HEK293T (cell line): ENCODE measurements at regions not wholly inside any gene's neighbourhood (a gene's known extent, or its start where the extent isn't known, plus 50 kb on each side); places are given as distances from the start of the nearest gene placed in this dataset.
"Not testable (repeated sequence)": the region's sequence is repeated elsewhere in the genome, so short reads cannot be mapped to it uniquely, and the experiment has no call there.

ENCODE experiments used
- CTCF ChIA-PET: fragments of 350-600 bp; formaldehyde crosslinking; extraction: SDS; loops from one replicate; lab custom pipeline; 2021; ENCODE audit warnings: antibody characterized with exemption, inconsistent platforms; lab: Yijun Ruan, JAX
- POLR2A ChIA-PET: fragments of 350-600 bp; formaldehyde crosslinking; extraction: SDS; loops from one replicate; lab custom pipeline; 2020; ENCODE audit warnings: antibody characterized with exemption, inconsistent platforms; lab: Yijun Ruan, JAX
- DNase-seq: peaks from one replicate; pipeline ENCODE4 v3.0.0; 2012; ENCODE audit warnings: mixed read lengths; ENCODE audit errors: extremely low spot score
- ARNT ChIP-seq: fragments of 450-650 bp; IDR thresholded peaks from 2 replicates; pipeline ENCODE4 v1.6.1; 2017; ENCODE audit warnings: mild to moderate bottlenecking
- BHLHE40 ChIP-seq: fragments of 450-650 bp; IDR thresholded peaks from 2 replicates; pipeline ENCODE4 v1.6.1; 2016; ENCODE audit warnings: mild to moderate bottlenecking, moderate library complexity, borderline replicate concordance
- CTBP1 ChIP-seq: fragments of 450-650 bp; IDR thresholded peaks from 2 replicates; pipeline ENCODE4 v1.6.1; 2016; ENCODE audit warnings: borderline replicate concordance
- ELF4 ChIP-seq: fragments of 450-650 bp; IDR thresholded peaks from 2 replicates; pipeline ENCODE4 v1.6.1; 2017; ENCODE audit warnings: antibody characterized with exemption
- FOXA1 ChIP-seq: fragments of 450-650 bp; IDR thresholded peaks from 2 replicates; pipeline ENCODE4 v1.6.1; 2016; ENCODE audit warnings: mild to moderate bottlenecking
- FOXK2 ChIP-seq: fragments of 450-650 bp; IDR thresholded peaks from 2 replicates; pipeline ENCODE4 v1.6.1; 2016; ENCODE audit warnings: mild to moderate bottlenecking
- FOXM1 ChIP-seq: fragments of 450-650 bp; IDR thresholded peaks from 2 replicates; pipeline ENCODE4 v1.6.1; 2017; ENCODE audit warnings: mild to moderate bottlenecking, borderline replicate concordance
- HDGF ChIP-seq: fragments of 450-650 bp; IDR thresholded peaks from 2 replicates; pipeline ENCODE4 v1.6.1; 2017; ENCODE audit warnings: antibody characterized with exemption, borderline replicate concordance
- L3MBTL2 ChIP-seq: fragments of 450-650 bp; conservative IDR thresholded peaks from 2 replicates; pipeline ENCODE4 v1.6.1; 2016; ENCODE audit warnings: mild to moderate bottlenecking
- LEF1 ChIP-seq: fragments of 450-650 bp; IDR thresholded peaks from 2 replicates; pipeline ENCODE4 v1.6.1; 2017; ENCODE audit warnings: mild to moderate bottlenecking, borderline replicate concordance
- NFRKB ChIP-seq: fragments of 450-650 bp; IDR thresholded peaks from 2 replicates; pipeline ENCODE4 v1.6.1; 2016; ENCODE audit warnings: mild to moderate bottlenecking, moderate library complexity
- PKNOX1 ChIP-seq: fragments of 450-650 bp; IDR thresholded peaks from 2 replicates; pipeline ENCODE4 v1.6.1; 2016
- SP1 ChIP-seq: fragments of 450-650 bp; IDR thresholded peaks from 2 replicates; pipeline ENCODE4 v1.6.1; 2017
- SUZ12 ChIP-seq: fragments of 450-650 bp; IDR thresholded peaks from 2 replicates; pipeline ENCODE4 v1.6.1; 2016; ENCODE audit warnings: mild to moderate bottlenecking
- TARDBP ChIP-seq: fragments of 450-650 bp; IDR thresholded peaks from 2 replicates; pipeline ENCODE4 v1.6.1; 2016
- ZNF384 ChIP-seq: fragments of 450-650 bp; IDR thresholded peaks from 2 replicates; pipeline ENCODE4 v1.6.1; 2016

DNA sequence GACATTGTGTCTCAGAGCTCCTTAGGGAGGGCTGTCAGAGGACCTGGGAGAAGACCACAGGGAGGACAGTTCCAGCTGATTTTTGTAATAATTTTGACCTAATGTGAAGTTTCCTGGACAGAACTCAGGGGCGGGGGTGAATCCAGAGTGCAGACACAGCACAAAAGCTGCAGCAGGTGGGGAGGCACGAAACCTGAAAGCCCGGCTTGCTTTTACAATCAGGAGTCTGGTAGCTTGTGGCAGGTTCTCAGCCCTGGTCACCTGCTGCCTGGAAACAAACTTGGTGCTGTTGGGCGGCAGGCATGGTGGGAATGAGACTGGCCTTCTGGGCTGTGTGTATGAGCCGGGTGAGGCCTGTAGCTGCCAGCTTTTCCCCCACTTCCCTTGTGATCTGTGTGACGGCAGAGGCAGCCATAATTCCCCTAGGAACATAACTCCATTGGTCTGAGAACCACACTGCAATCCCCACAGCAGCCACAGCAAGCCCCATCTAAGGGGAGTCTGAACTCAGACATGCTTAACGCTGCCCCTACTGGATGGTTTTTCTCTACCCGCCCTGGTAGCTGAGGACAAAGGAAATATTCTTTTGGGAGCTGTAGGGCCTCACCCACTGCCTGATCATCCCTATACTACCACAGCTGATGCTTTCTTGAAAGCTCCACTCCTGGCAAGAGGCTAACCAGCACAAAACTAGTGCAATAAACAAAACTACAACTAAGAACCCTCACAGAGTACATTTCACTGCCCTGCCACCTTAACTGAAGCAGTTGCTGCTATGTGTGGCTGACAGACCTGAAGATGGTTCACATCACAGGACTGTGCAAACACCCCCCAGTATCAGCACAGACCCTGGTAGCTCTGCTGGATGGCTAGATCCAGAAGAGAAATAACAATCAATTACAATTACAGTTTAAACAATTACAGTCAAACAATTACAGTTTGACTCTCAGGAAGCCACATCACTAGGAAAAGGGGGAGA is 1055.1 kb upstream of the GJE1 start:
- CTCF ChIA-PET: interaction anchor here (0.5 kb wide), 1 partner anchor 174 kb away, joined by 3 read pairs; no protein-coding TSS in a partner anchor
- POLR2A ChIA-PET: no interaction called here
- DNase-seq: peak; percentile 57
- TF ChIP-seq BHLHE40: no peak
- TF ChIP-seq NFRKB: no peak
- TF ChIP-seq SUZ12: no peak
- TF ChIP-seq FOXK2: no peak
- TF ChIP-seq HDGF: no peak
- no peak for TF ChIP-seq LEF1
- no peak for TF ChIP-seq ZNF384

DNA sequence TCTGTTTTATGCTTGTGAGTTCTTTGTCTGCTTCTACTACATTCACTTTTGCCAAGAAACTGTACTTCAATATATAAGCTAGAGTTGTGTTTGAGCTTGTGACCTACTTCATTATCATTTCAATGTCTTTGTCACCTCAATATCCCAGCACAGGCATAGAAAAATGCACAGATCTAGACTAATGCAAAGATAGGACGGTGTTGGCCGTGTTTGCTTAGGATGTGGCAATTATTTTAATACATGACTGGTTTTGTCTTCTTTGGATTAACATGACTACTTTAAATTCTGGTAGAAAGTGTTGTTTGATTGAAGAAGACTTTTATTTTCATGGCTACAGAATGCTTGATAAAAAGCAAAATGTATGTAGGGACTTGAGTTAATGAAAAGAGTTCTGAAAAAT is 1075.0 kb upstream of the GJE1 start:
- CTCF ChIA-PET: no interaction called here
- no peak for DNase-seq
- POLR2A ChIA-PET: no interaction called here
- TF ChIP-seq FOXA1: no peak
- no peak for TF ChIP-seq SUZ12
- no peak for TF ChIP-seq L3MBTL2
- no peak for TF ChIP-seq CTBP1
- TF ChIP-seq SP1: no peak
- no peak for TF ChIP-seq TARDBP
- no peak for TF ChIP-seq ZNF384
- no peak for TF ChIP-seq NFRKB
- TF ChIP-seq PKNOX1: no peak
- TF ChIP-seq HDGF: no peak
- TF ChIP-seq ELF4: no peak
- TF ChIP-seq FOXM1: no peak
- no peak for TF ChIP-seq FOXK2

- DNase-seq: no peak
- ChIA-PET CTCF (no interaction called here), POLR2A (no interaction called here)
- no peak for TF ChIP-seq FOXM1
- no peak for TF ChIP-seq FOXK2
- no peak for TF ChIP-seq PKNOX1
- TF ChIP-seq ZNF384: no peak
- TF ChIP-seq BHLHE40: no peak
- TF ChIP-seq SP1: no peak
- TF ChIP-seq NFRKB: no peak
- TF ChIP-seq LEF1: no peak
- no peak for TF ChIP-seq FOXA1
- TF ChIP-seq HDGF: no peak
- no peak for TF ChIP-seq ARNT
- TF ChIP-seq L3MBTL2: no peak
- no peak for TF ChIP-seq SUZ12
- no peak for TF ChIP-seq CTBP1
- no peak for TF ChIP-seq TARDBP
- TF ChIP-seq ELF4: no peak
These were observed 1075.6 kb upstream of the GJE1 start for GRCh38 chr6:141056945-141057625.

- CTCF ChIA-PET: no interaction called here
- no peak for TF ChIP-seq ARNT
- TF ChIP-seq SP1: no peak
- TF ChIP-seq ZNF384: no peak
- no peak for TF ChIP-seq SUZ12
- no peak for TF ChIP-seq FOXK2
- TF ChIP-seq TARDBP: no peak
- no peak for TF ChIP-seq L3MBTL2
- no peak for TF ChIP-seq CTBP1
- TF ChIP-seq LEF1: no peak
- no peak for TF ChIP-seq HDGF
- TF ChIP-seq NFRKB: no peak
- TF ChIP-seq ELF4: no peak
- TF ChIP-seq FOXM1: no peak
- TF ChIP-seq FOXA1: no peak
- TF ChIP-seq PKNOX1: no peak
- no peak for TF ChIP-seq BHLHE40
- no peak for DNase-seq
- POLR2A ChIA-PET: no interaction called here
These were observed 1082.3 kb upstream of the GJE1 start for GRCh38 chr6:141050471-141050870.

DNA sequence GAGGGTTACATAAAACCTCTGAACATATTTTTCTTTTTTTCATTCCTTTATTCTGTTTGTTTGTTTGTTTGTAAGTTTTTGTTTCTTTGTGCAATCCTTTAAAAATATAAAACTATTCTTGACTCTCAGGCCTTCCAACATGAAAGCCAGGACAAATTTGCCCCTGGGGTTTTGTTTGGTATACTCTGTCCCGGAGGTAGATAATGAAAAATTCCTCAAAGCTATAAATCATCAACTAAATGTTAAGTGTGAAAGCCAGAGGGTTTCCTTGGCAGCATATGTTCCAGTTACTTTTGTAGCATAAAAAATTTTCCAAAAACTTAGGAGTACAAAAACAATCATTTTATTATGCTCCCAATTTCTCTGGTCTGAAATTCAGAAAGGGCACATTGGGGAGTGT is 1084.3 kb upstream of the GJE1 start:
- TF ChIP-seq PKNOX1 (no peak), ZNF384 (no peak), CTBP1 (no peak), SP1 (no peak)
- ChIA-PET POLR2A (no interaction called here), CTCF (no interaction called here)
- no peak for DNase-seq

GRCh38 chr6:141046496-141046895 is 1086.2 kb upstream of the GJE1 start:
- DNase-seq, CTCF ChIA-PET, POLR2A ChIA-PET: not testable (repeated sequence)
